ENCODE measurements at regions not wholly inside any gene's neighbourhood (a gene's known extent, or its start where the extent isn't known, plus 50 kb on each side); places are given as distances from the start of the nearest gene placed in this dataset.

DNA sequence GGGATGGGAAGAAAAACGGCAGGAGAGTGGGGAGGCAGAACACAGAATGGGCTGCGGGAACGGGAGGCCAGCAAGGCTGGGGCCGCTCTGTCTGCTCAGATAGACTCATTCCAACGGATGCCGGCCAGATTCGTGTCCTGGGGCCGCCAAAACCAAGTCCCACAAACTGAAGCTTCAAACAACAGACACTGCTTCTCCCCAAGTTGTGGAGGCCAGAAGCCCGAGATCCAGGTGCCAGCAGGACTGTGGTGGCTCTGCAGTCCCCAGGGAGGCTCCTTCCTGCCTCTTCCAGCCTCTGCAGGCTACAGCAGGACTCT lies 100.6 kb downstream of the ADRA2C start:
- no peak for TF ChIP-seq EZH2 (IDR thresholded peaks at IDR 0.05; ENCODE audit: insufficient read depth, poor library complexity, severe bottlenecking)
- no peak for TF ChIP-seq EZH2phosphoT487 (IDR thresholded peaks at IDR 0.05; ENCODE audit: insufficient read depth, low read depth)

All from GM23248 (cell line).